ENCODE measurements at regions not wholly inside any gene's neighbourhood (a gene's known extent, or its start where the extent isn't known, plus 50 kb on each side); places are given as distances from the start of the nearest gene placed in this dataset.

- TF ChIP-seq CTCF (IDR thresholded peaks at IDR 0.05) (no peak), POLR2A (IDR thresholded peaks at IDR 0.05) (no peak)
Observed at GRCh38 chr18:56538746-56539145, 99.6 kb downstream of the TXNL1 start.
